GM12891 (cell line): ENCODE measurements at regions not wholly inside any gene's neighbourhood (a gene's known extent, or its start where the extent isn't known, plus 50 kb on each side); places are given as distances from the start of the nearest gene placed in this dataset.

Experiments
- SPI1 ChIP-seq: IDR thresholded peaks from 2 replicates; pipeline ENCODE4 v1.6.1; 2011; ENCODE audit warnings: low read depth, low read length, control low read depth
- TAF1 ChIP-seq: IDR thresholded peaks from 2 replicates; pipeline ENCODE4 v1.6.1; 2011; ENCODE audit warnings: low read depth, low read length, control low read depth

GRCh38 chr2:67500541-67500940 lies 103.4 kb downstream of the ETAA1 start:
- TF ChIP-seq TAF1 = no peak
- no peak for TF ChIP-seq SPI1
